Esophagus muscularis mucosa (tissue), 4 donors: ENCODE measurements at regions not wholly inside any gene's neighbourhood (a gene's known extent, or its start where the extent isn't known, plus 50 kb on each side); places are given as distances from the start of the nearest gene placed in this dataset.
"Not testable (repeated sequence)": the region's sequence is repeated elsewhere in the genome, so short reads cannot be mapped to it uniquely, and the experiment has no call there.

Experiments used
- DNase-seq: peaks from one replicate; pipeline ENCODE4 v3.0.0-alpha.2; 2017; ENCODE audit errors: extremely low spot score
- H3K27ac ChIP-seq, 4 donors: fragments of 200-600 bp; sonication (generic); replicated peaks in 1 of 4; 1 replicate in 3 of 4; 2 replicates in 1 of 4; pipeline ENCODE4 v1.5.1; 2016 to 2019; ENCODE audit warnings: mild to moderate bottlenecking in 1 of 4
- H3K27me3 ChIP-seq, 4 donors: fragments of 200-600 bp; sonication (generic); one replicate each; pipeline versions ENCODE4 v1.5.1 to v1.6.0; 2016 to 2019
- H3K36me3 ChIP-seq, 4 donors: fragments of 200-600 bp; sonication (generic); one replicate each; pipeline ENCODE4 v1.5.1; 2016 to 2019
- H3K4me1 ChIP-seq, 4 donors: fragments of 200-600 bp; sonication (generic); one replicate each; pipeline ENCODE4 v1.5.1; 2016 to 2019
- H3K4me3 ChIP-seq, 4 donors: fragments of 200-600 bp; sonication (generic); 1 replicate in 2 of 4; 2 replicates in 2 of 4; pipeline ENCODE4 v1.5.1; 2016 to 2019; ENCODE audit warnings: mild to moderate bottlenecking in 4 of 4, moderate library complexity in 1 of 4
- H3K9me3 ChIP-seq, 4 donors: fragments of 200-600 bp; sonication (generic); 1 replicate in 3 of 4; 2 replicates in 1 of 4; pipeline ENCODE4 v1.5.1; 2016 to 2019
- CTCF ChIP-seq, 3 experiments: fragments of 200-600 bp in 2 of 3; fragments of 450-650 bp in 1 of 3; sonication (generic) in 2 of 3; IDR thresholded peaks; one replicate each; pipeline ENCODE4 v1.5.1; 2017 to 2019; ENCODE audit warnings: antibody characterized with exemption in 3 of 3, mild to moderate bottlenecking in 2 of 3, moderate library complexity in 1 of 3
- EP300 ChIP-seq: sonication (generic); formaldehyde crosslinking; IDR thresholded peaks from one replicate; pipeline ENCODE4 v1.6.1; 2017; ENCODE audit warnings: antibody characterized with exemption
- POLR2A ChIP-seq: fragments of 450-650 bp; IDR thresholded peaks from one replicate; pipeline ENCODE4 v1.6.1; 2017; ENCODE audit warnings: antibody characterized with exemption, moderate library complexity, mild to moderate bottlenecking, low read depth
- POLR2AphosphoS5 ChIP-seq, 2 donors: sonication (generic); formaldehyde crosslinking; IDR thresholded peaks; one replicate each; pipeline ENCODE4 v1.6.1; 2017; ENCODE audit warnings: antibody characterized with exemption in 2 of 2
- WGBS: methylation state at CpG from one replicate; pipeline ENCODE4 v1.1.5; 2018; 5-methylcytosine and 5-hydroxymethylcytosine counted together
- intact Hi-C: fragments of 100-400 bp; cut with DNase I; formaldehyde crosslinking; loops from one replicate; pipeline ENCODE4 v1.15.1; 2023

DNA sequence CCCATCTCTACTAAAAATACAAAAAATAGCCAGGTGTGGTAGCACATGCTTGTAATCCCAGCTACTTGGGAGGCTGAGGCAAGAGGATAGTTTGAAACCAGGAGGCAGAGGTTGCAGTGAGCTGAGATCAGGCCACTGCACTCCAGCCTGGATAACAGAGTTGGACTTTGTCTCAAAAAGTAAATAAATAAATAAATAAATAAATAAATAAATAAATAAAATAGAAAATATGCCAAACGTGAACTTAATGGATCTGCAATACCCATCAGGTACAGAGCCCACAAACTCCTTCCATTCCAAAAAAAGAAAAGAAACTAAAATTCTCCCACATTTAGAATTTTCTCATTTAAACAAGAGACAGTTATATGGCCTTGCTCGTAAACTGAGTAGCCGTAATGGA is 702.7 kb downstream of the CDH18 start:
- Histone ChIP-seq H3K27me3 (no peaks in the 10 kb centered on the region), H3K27ac (no peak overlapping the region), H3K36me3 (no peaks in the 10 kb centered on the region), H3K9me3 (peaks cover 0 to 11% (median 5%) of the 10 kb centered on the region in 4 donors), H3K4me1 (no peaks in the 10 kb centered on the region), H3K4me3 (no peak overlapping the region)
- TF ChIP-seq CTCF (IDR thresholded peaks at IDR 0.05): no peak
- no peak for TF ChIP-seq EP300
- TF ChIP-seq POLR2AphosphoS5 (IDR thresholded peaks at IDR 0.05): no peak
- 86% methylated on average over 3 of the region's 3 CpGs for WGBS
- no peak for DNase-seq
- intact Hi-C loops: no loop called here

DNA sequence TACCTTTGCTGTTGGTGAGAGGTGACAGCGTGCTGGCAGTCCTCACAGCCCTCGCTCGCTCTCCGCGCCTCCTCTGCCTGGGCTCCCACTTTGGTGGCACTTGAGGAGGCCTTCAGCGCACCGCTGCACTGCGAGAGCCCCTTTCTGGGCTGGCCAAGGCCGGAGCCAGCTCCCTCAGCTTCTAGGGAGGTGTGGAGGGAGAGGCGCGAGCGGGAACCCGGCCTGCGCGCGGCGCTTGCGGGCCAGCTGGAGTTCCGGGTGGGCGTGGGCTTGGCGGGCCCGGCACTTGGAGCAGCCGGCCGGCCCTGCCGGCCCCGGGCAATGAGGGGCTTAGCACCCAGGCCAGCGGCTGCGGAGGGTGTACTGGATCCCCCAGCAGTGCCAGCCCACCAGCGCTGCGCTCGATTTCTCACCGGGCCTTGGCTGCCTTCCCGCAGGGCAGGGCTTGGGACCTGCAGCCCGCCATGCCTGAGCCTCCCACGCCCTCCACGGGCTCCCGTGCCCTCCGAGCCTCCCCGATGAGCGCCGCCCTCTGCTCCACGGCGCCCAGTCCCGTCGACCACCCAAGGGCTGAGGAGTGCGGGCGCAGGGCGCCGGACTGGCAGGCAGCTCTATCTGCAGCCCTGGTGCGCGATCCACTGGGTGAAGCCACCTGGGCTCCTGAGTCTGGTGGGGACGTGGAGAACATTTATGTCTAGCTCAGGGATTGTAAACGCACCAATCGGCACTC is 700.3 kb downstream of the CDH18 start:
- H3K36me3 ChIP-seq, H3K27me3 ChIP-seq, H3K4me3 ChIP-seq, intact Hi-C loops, DNase-seq, H3K27ac ChIP-seq, H3K4me1 ChIP-seq: not testable (repeated sequence)
- peaks cover 0 to 11% (median 5%) of the 10 kb centered on the region in 4 donors for H3K9me3 ChIP-seq
- 90% methylated on average over 15 of the region's 54 CpGs for WGBS

GRCh38 chr5:19288311-19288710 is 699.7 kb downstream of the CDH18 start:
- H3K4me3 ChIP-seq, DNase-seq, H3K27me3 ChIP-seq, intact Hi-C loops, H3K27ac ChIP-seq, H3K36me3 ChIP-seq, H3K4me1 ChIP-seq: not testable (repeated sequence)
- WGBS: 100% methylated on average over 7 of the region's 8 CpGs
- H3K9me3 ChIP-seq: peaks cover 0 to 11% (median 5%) of the 10 kb centered on the region in 4 donors

- 50% methylated on average over 2 of the region's 2 CpGs for WGBS
- Histone ChIP-seq H3K27me3 (no peaks in the 10 kb centered on the region), H3K27ac (no peak overlapping the region), H3K4me1 (no peaks in the 10 kb centered on the region), H3K36me3 (no peaks in the 10 kb centered on the region), H3K4me3 (no peak overlapping the region), H3K9me3 (no peaks in the 10 kb centered on the region)
- DNase-seq: no peak
- TF ChIP-seq POLR2A (no peak), POLR2AphosphoS5 (IDR thresholded peaks at IDR 0.05) (no peak), EP300 (no peak), CTCF (IDR thresholded peaks at IDR 0.05) (no peak)
- intact Hi-C loops: no loop called here
Observed at GRCh38 chr5:19297934-19298333, 690.1 kb downstream of the CDH18 start.

GRCh38 chr5:19301271-19301670 is 686.7 kb downstream of the CDH18 start:
- 50% methylated on average over 1 of the region's 1 CpG for WGBS
- DNase-seq: no peak
- intact Hi-C loops: no loop called here

More at GRCh38 chr5:19301271-19301670, 686.7 kb downstream of the CDH18 start:
- no peaks in the 10 kb centered on the region for H3K9me3 ChIP-seq
- no peak overlapping the region for H3K27ac ChIP-seq
- no peak overlapping the region for H3K4me3 ChIP-seq
- H3K27me3 ChIP-seq: no peaks in the 10 kb centered on the region
- TF ChIP-seq POLR2AphosphoS5 (IDR thresholded peaks at IDR 0.05): no peak
- no peak for TF ChIP-seq CTCF (IDR thresholded peaks at IDR 0.05)
- TF ChIP-seq POLR2A: no peak
- no peak for TF ChIP-seq EP300
- H3K36me3 ChIP-seq: no peaks in the 10 kb centered on the region
- no peaks in the 10 kb centered on the region for H3K4me1 ChIP-seq
